Stimulated activated naive CD8-positive, alpha-beta T cell treated with anti-CD3 and anti-CD28 coated beads, Interleukin-15, Interleukin-2, amounts not matched to agents 100 ng/mL and 50 ng/mL, for 24 hours (primary cell): ENCODE measurements at regions not wholly inside any gene's neighbourhood (a gene's known extent, or its start where the extent isn't known, plus 50 kb on each side); places are given as distances from the start of the nearest gene placed in this dataset.
"Not testable (repeated sequence)": the region's sequence is repeated elsewhere in the genome, so short reads cannot be mapped to it uniquely, and the experiment has no call there.

Experiments
- H3K27ac Mint-ChIP-seq: one replicate; pipeline ENCODE4 v1.8.0; 2021; ENCODE audit warnings: mild to moderate bottlenecking, mixed read lengths
- H3K27me3 Mint-ChIP-seq: one replicate; pipeline ENCODE4 v1.8.0; 2021; ENCODE audit warnings: mixed read lengths
- H3K36me3 Mint-ChIP-seq: one replicate; pipeline ENCODE4 v1.8.0; 2021; ENCODE audit warnings: low read depth, mixed read lengths
- H3K4me1 Mint-ChIP-seq: one replicate; pipeline ENCODE4 v1.8.0; 2021; ENCODE audit warnings: low read depth, mixed read lengths
- H3K4me3 Mint-ChIP-seq: one replicate; pipeline ENCODE4 v1.8.0; 2021; ENCODE audit warnings: mild to moderate bottlenecking, mixed read lengths
- H3K9me3 Mint-ChIP-seq: one replicate; pipeline ENCODE4 v1.8.0; 2021; ENCODE audit warnings: mixed read lengths

DNA sequence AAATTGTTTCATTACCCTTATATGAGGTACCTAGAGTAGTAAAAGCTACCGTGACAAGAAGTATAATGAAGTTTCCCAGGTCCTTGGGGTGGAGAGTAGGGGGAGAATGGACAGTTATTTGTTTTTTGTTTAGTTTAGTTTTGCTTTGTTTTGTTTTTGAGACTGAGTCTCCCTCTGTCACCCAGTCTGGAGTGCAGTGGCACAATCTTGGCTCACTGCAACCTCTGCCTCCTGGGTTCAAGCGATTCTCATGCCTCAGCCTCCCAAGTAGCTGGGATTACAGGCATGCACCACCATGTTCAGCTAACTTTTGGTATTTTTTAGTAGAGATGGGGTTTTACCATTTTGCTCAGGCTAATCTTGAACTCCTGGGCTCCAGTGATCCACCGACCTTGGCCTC is 94.2 kb downstream of the VPREB1 start:
- not testable (repeated sequence) for H3K36me3 Mint-ChIP-seq, H3K4me1 Mint-ChIP-seq, H3K27ac Mint-ChIP-seq, H3K9me3 Mint-ChIP-seq, H3K4me3 Mint-ChIP-seq
- peaks cover 23% of the 10 kb centered on the region for H3K27me3 Mint-ChIP-seq

DNA sequence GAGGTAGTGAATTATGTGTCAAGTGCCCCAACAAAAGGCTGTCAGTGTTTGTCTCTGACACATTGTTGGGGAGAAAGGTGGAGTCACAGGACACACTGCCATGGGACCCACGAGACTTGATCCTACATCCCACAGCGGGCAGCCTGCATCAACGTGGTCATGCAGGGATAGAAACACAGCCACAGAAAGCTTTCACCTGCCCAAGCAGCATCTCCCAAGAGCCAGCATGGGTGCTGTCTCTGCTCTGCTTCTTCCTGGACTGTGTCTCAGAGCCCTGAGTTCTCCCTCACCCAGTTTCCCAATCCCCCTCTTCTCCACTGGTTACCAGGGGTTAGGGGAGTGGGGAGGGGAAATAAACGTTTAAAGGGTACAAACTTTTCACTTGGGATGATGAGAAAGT is 97.2 kb downstream of the VPREB1 start:
- Mint-ChIP-seq H3K27me3 (peaks cover 7% of the 10 kb centered on the region), H3K4me1 (peaks cover 9% of the 10 kb centered on the region), H3K27ac (no peak overlapping the region), H3K9me3 (peaks cover 4% of the 10 kb centered on the region), H3K36me3 (no peaks in the 10 kb centered on the region), H3K4me3 (no peak overlapping the region)

DNA sequence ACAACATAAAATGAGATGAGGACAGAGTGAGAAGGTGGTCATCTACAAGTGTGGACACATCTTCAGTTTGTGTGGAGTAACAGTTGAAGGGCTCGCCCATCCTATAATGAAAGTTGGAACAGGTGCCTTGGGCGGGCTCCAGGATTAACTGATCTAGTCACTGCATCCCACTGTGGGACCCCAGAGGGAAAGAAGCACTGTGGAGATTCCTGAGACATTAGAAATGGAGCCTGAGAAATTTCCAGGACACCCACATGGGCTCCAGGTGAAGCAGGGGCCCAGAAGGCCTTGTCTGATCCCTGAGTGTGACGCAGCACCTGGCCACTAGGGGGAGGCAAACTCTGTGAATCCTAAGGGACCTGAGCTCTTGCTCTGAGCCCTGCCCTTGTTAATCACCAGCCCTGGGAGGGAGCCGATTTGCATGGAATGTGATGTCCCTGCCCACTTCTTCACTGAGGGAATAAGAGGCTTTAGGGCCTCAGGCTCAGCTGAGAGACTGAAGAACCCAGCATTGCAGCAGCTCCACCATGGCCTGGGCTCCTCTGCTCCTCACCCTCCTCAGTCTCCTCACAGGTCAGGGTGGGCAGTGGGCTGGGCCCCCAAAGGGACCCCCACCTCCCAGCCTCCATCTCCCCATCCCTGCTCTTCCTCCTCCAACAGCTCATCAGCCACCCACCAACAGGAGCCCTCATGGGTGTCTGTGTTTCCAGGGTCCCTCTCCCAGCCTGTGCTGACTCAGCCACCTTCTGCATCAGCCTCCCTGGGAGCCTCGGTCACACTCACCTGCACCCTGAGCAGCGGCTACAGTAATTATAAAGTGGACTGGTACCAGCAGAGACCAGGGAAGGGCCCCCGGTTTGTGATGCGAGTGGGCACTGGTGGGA is 98.4 kb downstream of the VPREB1 start:
- Mint-ChIP-seq H3K27ac (no peak overlapping the region), H3K9me3 (no peaks in the 10 kb centered on the region), H3K36me3 (no peaks in the 10 kb centered on the region), H3K4me1 (peaks cover 9% of the 10 kb centered on the region), H3K4me3 (no peak overlapping the region), H3K27me3 (peaks cover 3% of the 10 kb centered on the region)

DNA sequence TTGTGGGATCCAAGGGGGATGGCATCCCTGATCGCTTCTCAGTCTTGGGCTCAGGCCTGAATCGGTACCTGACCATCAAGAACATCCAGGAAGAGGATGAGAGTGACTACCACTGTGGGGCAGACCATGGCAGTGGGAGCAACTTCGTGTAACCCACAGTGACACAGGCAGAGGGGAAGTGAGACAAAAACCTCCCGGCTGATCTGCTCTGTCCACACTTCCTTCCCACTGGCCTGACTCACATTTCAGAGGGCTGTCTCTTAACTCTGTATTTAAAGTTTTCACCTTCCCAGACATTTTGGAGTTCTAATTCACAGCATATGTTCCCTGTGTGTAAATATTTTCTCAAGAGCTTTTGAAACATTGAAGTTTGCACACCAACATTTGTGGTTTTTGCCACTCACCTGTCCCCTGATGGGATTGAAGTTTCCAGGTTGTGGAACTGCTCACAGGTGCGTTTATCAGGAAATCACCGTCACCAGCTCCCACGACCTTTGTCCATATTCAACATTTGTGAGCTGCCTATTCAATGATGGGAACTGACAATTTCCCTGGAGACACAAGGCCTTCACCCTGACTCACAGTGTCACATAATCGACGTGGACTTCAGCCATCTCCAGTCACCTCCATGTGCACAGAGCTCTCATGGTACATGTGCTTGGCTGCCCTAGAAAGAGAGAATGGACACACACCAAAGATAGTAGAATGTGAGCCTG is 99.2 kb downstream of the VPREB1 start:
- no peaks in the 10 kb centered on the region for H3K27me3 Mint-ChIP-seq
- H3K9me3 Mint-ChIP-seq, result no peaks in the 10 kb centered on the region
- peaks cover 9% of the 10 kb centered on the region for H3K4me1 Mint-ChIP-seq
- H3K4me3 Mint-ChIP-seq, result no peak overlapping the region
- no peaks in the 10 kb centered on the region for H3K36me3 Mint-ChIP-seq
- no peak overlapping the region for H3K27ac Mint-ChIP-seq

DNA sequence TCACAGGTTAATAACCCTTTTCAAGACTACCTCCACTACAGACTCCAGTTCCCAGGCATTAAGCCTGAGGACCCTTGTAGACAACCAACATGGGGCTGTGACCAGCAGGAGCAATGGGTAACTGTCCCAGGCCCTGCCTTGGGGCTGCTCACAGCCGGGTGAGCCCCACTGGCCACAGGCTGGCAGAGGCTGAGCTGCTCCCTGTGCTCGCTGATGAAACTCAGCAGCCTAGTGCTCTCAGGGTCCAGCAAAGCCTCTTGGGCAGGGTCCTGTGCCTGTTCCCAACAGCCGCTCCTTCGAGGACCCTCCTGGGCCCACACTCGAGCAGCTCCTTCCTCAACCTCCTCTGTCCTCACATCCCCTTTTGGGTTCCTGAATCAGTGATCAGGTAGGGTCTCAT is 99.8 kb downstream of the VPREB1 start:
- no peaks in the 10 kb centered on the region for H3K36me3 Mint-ChIP-seq
- no peak overlapping the region for H3K27ac Mint-ChIP-seq
- peaks cover 9% of the 10 kb centered on the region for H3K4me1 Mint-ChIP-seq
- H3K9me3 Mint-ChIP-seq, result no peaks in the 10 kb centered on the region
- no peaks in the 10 kb centered on the region for H3K27me3 Mint-ChIP-seq
- H3K4me3 Mint-ChIP-seq, result no peak overlapping the region

DNA sequence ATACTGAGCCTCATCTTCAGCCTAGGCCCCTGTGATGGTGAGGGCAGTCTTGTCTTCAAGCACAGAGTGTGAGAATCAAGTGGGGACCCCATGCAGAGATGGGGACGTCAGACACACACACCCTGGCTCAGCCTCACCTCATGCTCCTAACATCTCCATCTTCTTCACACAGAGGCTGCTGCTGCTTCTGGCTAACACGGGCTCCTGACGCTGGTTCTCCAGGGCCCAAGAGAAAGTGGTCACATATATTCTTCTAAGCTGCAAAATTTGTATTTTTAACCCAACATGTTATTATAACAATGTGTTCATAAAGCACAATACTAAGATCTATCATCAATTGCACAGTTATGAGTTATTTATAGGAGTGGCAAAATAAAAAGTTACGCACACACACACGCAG is 101.2 kb downstream of the VPREB1 start:
- Mint-ChIP-seq H3K27ac (no peak overlapping the region), H3K4me3 (no peak overlapping the region), H3K36me3 (no peaks in the 10 kb centered on the region), H3K4me1 (peaks cover 9% of the 10 kb centered on the region), H3K9me3 (no peaks in the 10 kb centered on the region), H3K27me3 (peaks cover 4% of the 10 kb centered on the region)

DNA sequence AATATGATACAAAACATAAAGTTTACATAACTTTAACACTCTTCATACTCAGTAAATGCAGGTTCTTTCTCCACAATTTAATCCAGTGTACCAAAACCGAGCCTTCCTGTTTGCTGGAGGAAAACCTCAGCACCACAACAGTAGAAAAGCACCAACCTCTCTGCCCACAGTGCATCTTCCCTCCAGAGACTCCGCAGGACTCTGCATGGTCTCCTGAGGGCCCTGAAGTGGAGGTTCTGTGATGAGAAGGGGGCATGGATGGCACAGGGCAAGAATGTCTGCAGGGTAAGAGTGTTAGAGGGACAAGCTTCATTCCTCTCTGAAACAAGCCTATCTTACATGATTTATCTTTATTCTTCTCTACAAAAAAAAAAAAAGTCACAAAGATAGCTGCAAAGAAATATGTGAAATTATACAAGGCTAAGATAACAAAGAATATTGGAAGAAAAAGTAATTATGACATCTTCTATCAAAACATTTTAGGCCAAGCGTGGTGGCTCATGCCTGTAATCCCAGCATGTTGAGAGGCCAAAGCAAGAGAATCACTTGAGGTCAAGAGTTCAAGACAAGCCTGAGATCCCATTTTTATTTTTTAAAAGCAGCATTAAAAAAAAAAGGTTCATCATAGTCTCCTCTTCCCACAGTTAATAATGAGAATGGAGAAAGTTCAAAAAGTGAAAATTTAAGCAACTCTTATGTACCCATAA is 102.0 kb downstream of the VPREB1 start:
- peaks cover 4% of the 10 kb centered on the region for H3K27me3 Mint-ChIP-seq
- H3K4me1 Mint-ChIP-seq, result peaks cover 9% of the 10 kb centered on the region
- H3K4me3 Mint-ChIP-seq, result no peak overlapping the region
- H3K27ac Mint-ChIP-seq, result no peak overlapping the region
- no peaks in the 10 kb centered on the region for H3K36me3 Mint-ChIP-seq
- H3K9me3 Mint-ChIP-seq, result no peaks in the 10 kb centered on the region

DNA sequence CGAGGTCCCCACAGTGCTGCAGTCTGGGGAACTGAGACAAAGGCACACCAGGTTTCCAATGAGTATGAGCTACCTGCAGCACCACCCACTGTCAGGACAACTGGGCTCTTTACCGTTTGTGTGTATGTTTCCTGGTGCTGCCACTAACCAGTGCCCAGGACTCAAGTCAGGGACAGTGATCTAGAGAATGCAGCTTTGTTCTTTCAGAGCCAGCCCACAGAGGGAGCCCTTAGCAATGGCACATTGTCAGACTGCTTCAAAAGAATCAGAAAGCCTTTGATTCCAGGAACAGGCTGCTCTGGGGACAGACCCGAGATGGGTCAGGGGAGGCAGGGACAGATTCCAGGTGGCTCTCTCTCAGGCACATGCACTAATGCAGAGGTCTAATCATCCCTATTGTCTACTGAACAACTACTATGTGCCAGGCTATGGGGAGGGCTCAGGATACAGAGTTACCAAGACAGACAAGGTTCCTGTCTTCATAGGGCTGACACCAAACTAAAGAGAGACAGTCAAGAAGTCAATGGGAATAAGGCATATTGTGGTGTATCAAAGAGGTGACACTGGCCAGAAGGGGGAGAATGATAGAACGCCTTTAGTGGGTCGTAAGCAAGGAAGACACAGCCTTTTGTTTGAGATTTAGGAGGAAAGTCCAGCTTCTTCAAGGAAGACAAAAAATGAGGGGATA is 103.7 kb downstream of the VPREB1 start:
- Mint-ChIP-seq H3K4me1 (peaks cover 8% of the 10 kb centered on the region), H3K27ac (no peak overlapping the region), H3K36me3 (no peaks in the 10 kb centered on the region), H3K9me3 (no peaks in the 10 kb centered on the region), H3K4me3 (no peak overlapping the region), H3K27me3 (peaks cover 4% of the 10 kb centered on the region)

DNA sequence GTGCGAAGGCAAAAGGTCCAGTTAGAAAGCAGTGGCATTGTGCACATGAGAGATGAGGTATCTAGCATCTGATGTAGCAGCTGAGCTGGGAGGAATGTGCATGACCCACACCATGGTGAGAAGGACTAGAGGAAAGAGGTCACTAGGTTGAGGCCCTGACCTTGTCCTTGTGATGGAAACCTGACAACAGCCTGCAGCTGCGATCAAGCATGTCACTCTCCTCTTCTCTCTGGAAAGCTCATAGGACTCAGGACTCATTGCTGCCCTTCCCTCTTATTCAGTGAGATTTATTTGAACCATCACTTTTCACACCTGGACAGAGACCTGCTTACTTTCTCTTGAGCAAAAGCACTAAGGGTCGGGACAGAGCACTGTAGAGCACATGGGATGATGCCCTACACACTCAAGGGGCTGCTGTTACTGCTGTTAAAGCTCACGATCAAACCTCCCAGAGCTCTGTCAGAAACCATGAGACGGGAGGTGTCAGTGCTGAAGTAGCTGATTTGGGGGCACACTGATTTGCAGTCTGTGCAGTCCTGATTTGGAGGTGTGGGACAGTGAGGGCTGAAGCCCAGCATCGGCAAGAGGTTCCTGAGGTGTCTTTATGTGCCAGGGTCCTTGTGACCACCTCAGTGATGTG is 104.3 kb downstream of the VPREB1 start:
- Mint-ChIP-seq H3K4me1 (peaks cover 2% of the 10 kb centered on the region), H3K36me3 (no peaks in the 10 kb centered on the region), H3K4me3 (no peak overlapping the region), H3K27me3 (peaks cover 4% of the 10 kb centered on the region), H3K27ac (no peak overlapping the region), H3K9me3 (no peaks in the 10 kb centered on the region)

DNA sequence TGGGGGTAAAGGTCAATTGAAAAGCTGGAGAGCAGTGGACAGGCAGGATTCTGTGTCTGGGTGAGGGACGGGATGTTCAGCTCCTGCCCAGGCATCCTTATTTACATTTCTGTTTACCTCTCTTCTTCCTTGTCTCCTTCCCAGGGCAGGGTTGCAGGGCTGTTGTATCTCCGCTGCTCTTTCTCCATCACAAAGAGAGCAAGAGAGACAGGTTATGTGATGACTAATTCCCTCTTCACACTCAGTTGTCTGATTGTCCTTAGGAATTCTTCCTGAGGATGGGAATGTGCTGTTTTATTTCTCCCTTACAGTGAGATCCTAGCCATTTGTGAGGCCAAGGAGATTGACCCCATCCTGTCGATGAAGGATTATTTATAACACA is 104.9 kb downstream of the VPREB1 start:
- no peaks in the 10 kb centered on the region for H3K4me1 Mint-ChIP-seq
- H3K36me3 Mint-ChIP-seq, result no peaks in the 10 kb centered on the region
- no peaks in the 10 kb centered on the region for H3K9me3 Mint-ChIP-seq
- peaks cover 4% of the 10 kb centered on the region for H3K27me3 Mint-ChIP-seq
- H3K4me3 Mint-ChIP-seq, result no peak overlapping the region
- H3K27ac Mint-ChIP-seq, result no peak overlapping the region

DNA sequence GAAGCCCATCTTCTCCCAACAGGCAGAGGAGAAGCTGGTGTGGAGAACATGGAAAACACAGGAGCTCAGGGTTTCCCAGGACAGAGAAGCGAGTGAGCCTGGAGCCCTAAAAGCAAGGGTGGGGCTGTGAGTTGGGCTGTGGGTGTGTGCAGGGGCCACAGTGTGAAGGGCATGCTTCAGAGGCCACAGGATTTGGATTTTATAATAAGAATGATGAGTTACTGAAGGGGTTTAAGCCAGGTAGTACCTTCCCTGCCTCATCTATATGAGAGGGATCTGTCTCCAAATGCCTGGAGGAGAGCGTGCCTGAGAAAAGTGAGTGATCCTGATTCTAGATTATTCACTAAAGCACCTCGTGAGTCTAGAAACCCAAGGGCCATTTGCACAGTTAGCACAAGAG is 106.8 kb downstream of the VPREB1 start:
- Mint-ChIP-seq H3K4me1 (no peaks in the 10 kb centered on the region), H3K4me3 (no peak overlapping the region), H3K27ac (no peak overlapping the region), H3K9me3 (no peaks in the 10 kb centered on the region), H3K27me3 (peaks cover 16% of the 10 kb centered on the region), H3K36me3 (no peaks in the 10 kb centered on the region)

DNA sequence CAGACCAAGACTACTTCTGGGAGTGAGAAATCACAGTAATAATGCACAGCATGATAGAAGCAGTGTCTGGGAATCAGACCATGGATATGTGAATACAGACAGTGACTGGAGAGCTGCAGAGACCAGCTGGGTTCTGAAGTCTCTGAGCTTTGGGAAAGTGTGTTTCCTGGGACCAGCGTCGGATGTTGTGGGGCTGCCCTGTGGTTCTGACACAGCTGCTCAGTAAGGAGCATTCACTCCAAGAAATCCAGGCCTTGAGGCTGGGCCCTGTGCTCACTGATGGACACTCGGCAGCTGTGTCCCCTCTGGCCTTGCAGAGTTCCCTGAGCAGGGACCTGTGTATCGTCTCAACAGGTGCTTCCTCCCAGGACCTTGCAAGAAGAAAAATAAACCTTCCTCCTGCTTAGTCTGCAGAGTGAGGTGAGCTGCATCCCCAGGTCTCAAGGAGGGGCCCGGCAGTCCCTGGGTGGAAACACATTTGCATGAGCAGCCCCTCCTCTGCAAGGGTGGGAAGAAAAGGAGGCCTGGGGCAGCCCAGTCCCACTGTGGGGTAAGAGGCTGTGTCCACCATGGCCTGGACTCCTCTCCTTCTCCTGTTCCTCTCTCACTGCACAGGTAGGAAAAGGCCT is 107.9 kb downstream of the VPREB1 start:
- Mint-ChIP-seq H3K4me1 (peaks cover 7% of the 10 kb centered on the region), H3K27me3 (peaks cover 23% of the 10 kb centered on the region), H3K4me3 (no peak overlapping the region), H3K9me3 (no peaks in the 10 kb centered on the region), H3K36me3 (no peaks in the 10 kb centered on the region), H3K27ac (no peak overlapping the region)

DNA sequence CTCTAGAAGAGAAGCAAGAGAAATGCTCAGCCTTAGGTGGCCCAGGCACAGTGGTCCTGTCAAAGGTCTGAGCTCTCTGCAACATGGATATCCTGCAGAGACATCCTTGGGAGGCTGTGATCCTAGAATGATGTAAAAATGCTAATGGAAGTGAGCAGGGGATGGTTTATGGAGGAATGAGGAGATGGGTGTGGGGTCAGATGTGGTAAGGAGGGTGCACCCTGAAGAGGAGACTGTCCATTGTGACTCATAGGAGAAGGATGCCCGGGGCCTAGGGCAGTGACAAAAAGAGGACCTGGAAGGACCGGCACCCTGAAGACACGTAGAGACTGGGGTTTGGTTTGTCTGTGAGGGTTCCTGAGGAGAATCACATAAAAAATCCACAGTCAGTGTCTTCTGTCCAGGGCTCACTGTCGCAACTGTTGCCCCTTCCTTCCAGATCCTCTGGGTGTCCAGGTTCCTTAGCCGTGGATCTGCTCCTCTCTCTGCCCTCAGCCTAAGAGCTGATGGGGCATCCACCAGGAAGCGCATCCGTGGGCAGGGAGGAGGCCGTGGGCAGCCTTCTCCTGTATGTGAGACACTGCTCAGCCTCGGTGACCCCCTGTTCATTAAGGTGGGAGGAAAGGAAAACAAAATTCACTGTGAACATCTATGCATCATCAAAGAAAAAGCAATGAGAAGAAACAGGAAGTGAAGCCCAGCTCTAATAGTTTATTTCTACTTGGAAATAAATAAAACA is 110.7 kb downstream of the VPREB1 start:
- H3K4me1 Mint-ChIP-seq, result peaks cover 7% of the 10 kb centered on the region
- no peaks in the 10 kb centered on the region for H3K36me3 Mint-ChIP-seq
- H3K27me3 Mint-ChIP-seq, result peaks cover 34% of the 10 kb centered on the region
- no peak overlapping the region for H3K4me3 Mint-ChIP-seq
- no peaks in the 10 kb centered on the region for H3K9me3 Mint-ChIP-seq
- no peak overlapping the region for H3K27ac Mint-ChIP-seq
